HFFc6 (cell line): ENCODE measurements at regions not wholly inside any gene's neighbourhood (a gene's known extent, or its start where the extent isn't known, plus 50 kb on each side); places are given as distances from the start of the nearest gene placed in this dataset.
"Not testable (repeated sequence)": the region's sequence is repeated elsewhere in the genome, so short reads cannot be mapped to it uniquely, and the experiment has no call there.

Source experiments
- DNase-seq: peaks from one replicate; pipeline ENCODE4 v3.0.0-alpha.2; 2018
- H3K27ac Mint-ChIP-seq: 2 replicates; pipeline ENCODE4 v1.8.0; 2020; ENCODE audit warnings: mild to moderate bottlenecking, mixed read lengths
- H3K27me3 Mint-ChIP-seq: 2 replicates; pipeline ENCODE4 v1.8.0; 2021; ENCODE audit warnings: mild to moderate bottlenecking, moderate library complexity, mixed read lengths; ENCODE audit not compliant: insufficient read depth
- H3K36me3 Mint-ChIP-seq: 2 replicates; pipeline ENCODE4 v1.8.0; 2021; ENCODE audit warnings: low read depth, mixed read lengths
- H3K4me1 Mint-ChIP-seq: 2 replicates; pipeline ENCODE4 v1.8.0; 2020; ENCODE audit warnings: low read depth, mixed read lengths
- H3K4me3 Mint-ChIP-seq: 2 replicates; pipeline ENCODE4 v1.8.0; 2020; ENCODE audit warnings: mild to moderate bottlenecking, moderate library complexity, mixed read lengths
- H3K9me3 Mint-ChIP-seq: 2 replicates; pipeline ENCODE4 v1.8.0; 2020; ENCODE audit warnings: mild to moderate bottlenecking, mixed read lengths
- TF ChIP-seq, protein P1 (sequence below): fragments of 200-600 bp; sonication (generic); IDR thresholded peaks from 2 replicates; pipeline ENCODE4 v1.5.0; 2021; ENCODE audit warnings: antibody characterized with exemption, mild to moderate bottlenecking

DNA sequence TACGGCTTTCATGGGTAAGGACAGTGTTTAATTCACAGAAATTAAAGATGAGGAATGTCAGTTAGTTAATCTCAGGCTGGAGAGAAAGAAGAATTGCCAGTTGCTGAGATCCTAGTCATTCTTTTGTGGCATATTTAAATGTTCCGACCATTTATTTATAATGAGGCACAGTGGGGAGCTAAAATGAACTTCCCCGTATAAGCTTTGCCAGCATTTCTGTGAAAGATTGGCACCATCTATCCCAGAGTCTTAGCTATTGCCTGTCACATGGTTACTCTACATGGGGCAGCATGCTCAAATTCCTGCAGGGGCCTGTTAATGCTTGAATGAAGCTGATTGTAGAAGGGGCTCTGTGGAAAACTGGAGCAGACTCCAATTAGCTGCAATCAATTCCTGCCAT is 314.1 kb downstream of the PRELID2 start:
- H3K4me3 Mint-ChIP-seq = no peak overlapping the region
- DNase-seq = no peak
- H3K4me1 Mint-ChIP-seq = no peaks in the 10 kb centered on the region; the same call in 1 of the 2 replicates
- H3K27ac Mint-ChIP-seq = no peak overlapping the region
- H3K27me3 Mint-ChIP-seq = no peaks in the 10 kb centered on the region
- TF ChIP-seq, protein P1, sequence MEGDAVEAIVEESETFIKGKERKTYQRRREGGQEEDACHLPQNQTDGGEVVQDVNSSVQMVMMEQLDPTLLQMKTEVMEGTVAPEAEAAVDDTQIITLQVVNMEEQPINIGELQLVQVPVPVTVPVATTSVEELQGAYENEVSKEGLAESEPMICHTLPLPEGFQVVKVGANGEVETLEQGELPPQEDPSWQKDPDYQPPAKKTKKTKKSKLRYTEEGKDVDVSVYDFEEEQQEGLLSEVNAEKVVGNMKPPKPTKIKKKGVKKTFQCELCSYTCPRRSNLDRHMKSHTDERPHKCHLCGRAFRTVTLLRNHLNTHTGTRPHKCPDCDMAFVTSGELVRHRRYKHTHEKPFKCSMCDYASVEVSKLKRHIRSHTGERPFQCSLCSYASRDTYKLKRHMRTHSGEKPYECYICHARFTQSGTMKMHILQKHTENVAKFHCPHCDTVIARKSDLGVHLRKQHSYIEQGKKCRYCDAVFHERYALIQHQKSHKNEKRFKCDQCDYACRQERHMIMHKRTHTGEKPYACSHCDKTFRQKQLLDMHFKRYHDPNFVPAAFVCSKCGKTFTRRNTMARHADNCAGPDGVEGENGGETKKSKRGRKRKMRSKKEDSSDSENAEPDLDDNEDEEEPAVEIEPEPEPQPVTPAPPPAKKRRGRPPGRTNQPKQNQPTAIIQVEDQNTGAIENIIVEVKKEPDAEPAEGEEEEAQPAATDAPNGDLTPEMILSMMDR = no peak
- peaks cover 14% of the 10 kb centered on the region for H3K36me3 Mint-ChIP-seq
- peaks cover 14% of the 10 kb centered on the region for H3K9me3 Mint-ChIP-seq

DNA sequence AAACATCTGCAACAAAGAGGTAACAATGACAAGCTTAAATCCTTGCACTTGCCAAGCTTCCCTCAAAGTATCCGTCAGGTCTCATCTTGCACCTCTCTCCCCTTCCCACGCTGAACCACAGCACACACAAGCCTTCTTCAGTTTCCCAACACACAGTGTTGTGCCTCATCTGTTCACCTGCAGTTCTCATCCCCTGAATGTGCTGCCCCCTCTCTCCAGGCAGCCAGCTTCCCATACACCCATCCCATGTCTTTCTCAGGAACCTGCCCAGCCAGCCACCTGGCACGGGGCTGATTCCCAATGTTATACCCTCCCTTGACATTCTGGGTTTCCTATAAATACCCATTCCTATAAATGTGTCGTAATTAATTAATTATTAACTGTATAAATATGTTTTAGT is 314.8 kb downstream of the PRELID2 start:
- no peaks in the 10 kb centered on the region for H3K27me3 Mint-ChIP-seq
- DNase-seq = no peak
- TF ChIP-seq, protein P1 = no peak
- peaks cover 21% of the 10 kb centered on the region for H3K36me3 Mint-ChIP-seq
- H3K9me3 Mint-ChIP-seq = peaks cover 18% of the 10 kb centered on the region
- H3K4me1 Mint-ChIP-seq = no peaks in the 10 kb centered on the region; the same call in 1 of the 2 replicates
- no peak overlapping the region for H3K27ac Mint-ChIP-seq
- no peak overlapping the region for H3K4me3 Mint-ChIP-seq

DNA sequence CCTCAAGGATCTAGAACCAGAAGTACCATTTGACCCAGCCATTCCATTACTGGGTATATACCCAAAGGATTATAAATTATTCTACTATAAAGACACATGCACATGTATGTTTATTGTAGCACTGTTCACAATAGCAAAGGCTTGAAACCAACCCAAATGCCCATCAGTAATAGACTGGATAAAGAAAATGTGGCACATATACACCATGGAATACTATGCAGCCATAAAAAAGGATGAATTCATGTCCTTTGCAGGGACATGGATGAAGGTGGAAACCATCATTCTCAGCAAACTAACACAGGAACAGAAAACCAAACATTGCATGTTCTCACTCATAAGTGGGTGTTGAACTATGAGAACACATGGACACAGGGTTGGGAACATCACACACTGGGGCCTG is 317.6 kb downstream of the PRELID2 start:
- H3K4me3 Mint-ChIP-seq, DNase-seq, H3K4me1 Mint-ChIP-seq, H3K27me3 Mint-ChIP-seq, H3K27ac Mint-ChIP-seq: not testable (repeated sequence)
- Mint-ChIP-seq H3K9me3 (peaks cover 32% of the 10 kb centered on the region), H3K36me3 (peaks cover 43% of the 10 kb centered on the region)

DNA sequence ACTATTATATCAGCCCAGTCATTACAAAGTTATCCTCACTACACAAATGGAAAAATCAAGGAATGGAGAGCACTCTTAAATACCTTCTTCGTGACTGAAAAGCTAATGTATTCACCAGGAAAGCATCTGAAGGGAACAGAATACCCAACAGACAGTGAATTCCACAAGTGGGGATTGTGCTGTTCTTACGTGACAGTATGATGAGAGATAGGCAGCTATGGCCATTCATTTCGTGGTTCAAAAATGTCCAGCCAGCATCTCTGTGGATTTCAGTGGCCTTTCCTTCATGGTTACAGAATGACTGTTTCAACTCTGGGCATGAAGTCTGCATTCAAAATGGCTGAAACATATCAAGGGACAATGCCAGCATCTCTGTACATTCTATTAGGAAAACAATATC is 323.8 kb downstream of the PRELID2 start:
- peak; percentile 79 for DNase-seq
- Mint-ChIP-seq H3K4me3 (peak overlapping the region; percentile 11; the same call in 1 of the 2 replicates), H3K9me3 (peaks cover 26% of the 10 kb centered on the region), H3K27ac (peak overlapping the region; percentile 77), H3K4me1 (peaks cover 52% of the 10 kb centered on the region), H3K36me3 (peaks cover 39% of the 10 kb centered on the region), H3K27me3 (no peaks in the 10 kb centered on the region; the same call in 1 of the 2 replicates)
- TF ChIP-seq, protein P1 = no peak

DNA sequence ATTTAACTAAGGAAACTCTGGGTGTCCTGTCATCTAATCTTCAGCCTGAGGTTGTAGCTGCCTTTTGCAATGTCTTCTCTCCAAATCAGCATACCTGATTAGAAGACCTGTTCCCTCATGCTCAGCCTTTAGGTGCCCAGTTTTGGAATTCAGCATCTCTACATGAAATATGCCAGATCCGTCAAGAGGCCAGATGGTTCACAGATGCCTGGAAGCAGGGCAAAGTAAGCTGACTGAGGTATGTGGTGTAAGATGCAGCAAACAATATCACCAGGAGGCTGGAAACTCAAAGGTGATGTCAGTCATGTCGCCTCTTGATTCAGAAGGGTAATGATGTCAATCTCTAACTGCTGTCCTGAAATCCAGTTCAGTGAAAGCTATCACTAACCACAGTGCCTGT is 324.4 kb downstream of the PRELID2 start:
- TF ChIP-seq, protein P1 = no peak
- Mint-ChIP-seq H3K36me3 (peaks cover 33% of the 10 kb centered on the region), H3K27ac (peak overlapping the region; percentile 77), H3K4me3 (0 out of 2 replicates have a peak overlapping the region, but pooled peaks have one; percentile 11), H3K4me1 (peaks cover 52% of the 10 kb centered on the region), H3K9me3 (peaks cover 20% of the 10 kb centered on the region), H3K27me3 (no peaks in the 10 kb centered on the region; the same call in 1 of the 2 replicates)
- no peak for DNase-seq

DNA sequence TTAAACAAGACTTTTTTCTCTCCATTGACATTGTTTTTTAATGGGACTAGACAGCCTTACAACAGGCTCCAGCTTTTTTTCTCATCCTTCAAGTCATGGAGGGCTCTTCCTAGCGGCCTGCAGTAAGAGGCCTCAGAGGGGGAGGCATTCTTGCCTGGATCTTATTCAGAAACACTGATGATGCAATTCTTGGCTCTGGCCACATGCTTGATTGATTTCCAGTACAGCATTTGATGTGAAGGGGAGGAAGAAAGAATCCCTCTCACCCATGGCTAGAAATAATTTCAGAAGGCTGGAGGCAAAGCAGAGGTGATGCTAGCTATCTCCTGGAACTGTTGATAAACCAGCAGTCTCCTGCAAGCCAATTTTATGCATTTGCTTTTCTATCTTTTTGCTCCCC is 324.8 kb downstream of the PRELID2 start:
- Mint-ChIP-seq H3K27ac (peak overlapping the region; percentile 77), H3K4me3 (no peak overlapping the region), H3K27me3 (no peaks in the 10 kb centered on the region; the same call in 1 of the 2 replicates), H3K36me3 (peaks cover 29% of the 10 kb centered on the region), H3K9me3 (peaks cover 20% of the 10 kb centered on the region), H3K4me1 (peaks cover 52% of the 10 kb centered on the region)
- TF ChIP-seq, protein P1 = no peak
- no peak for DNase-seq
